GM18498 (cell line): ENCODE measurements at regions not wholly inside any gene's neighbourhood (a gene's known extent, or its start where the extent isn't known, plus 50 kb on each side); places are given as distances from the start of the nearest gene placed in this dataset.

Source experiments
- ATAC-seq: cut with Tn5 transposase; IDR thresholded peaks from one replicate; pipeline ENCODE4 v1.9.1; 2021; ENCODE audit warnings: mild to moderate bottlenecking, moderate library complexity; ENCODE audit not compliant: unreplicated experiment

GRCh38 chr11:116601814-116602636 is 170.8 kb downstream of the BUD13 start:
- no peak for ATAC-seq

GRCh38 chr11:116600930-116601329 is 171.9 kb downstream of the BUD13 start:
- no peak for ATAC-seq

DNA sequence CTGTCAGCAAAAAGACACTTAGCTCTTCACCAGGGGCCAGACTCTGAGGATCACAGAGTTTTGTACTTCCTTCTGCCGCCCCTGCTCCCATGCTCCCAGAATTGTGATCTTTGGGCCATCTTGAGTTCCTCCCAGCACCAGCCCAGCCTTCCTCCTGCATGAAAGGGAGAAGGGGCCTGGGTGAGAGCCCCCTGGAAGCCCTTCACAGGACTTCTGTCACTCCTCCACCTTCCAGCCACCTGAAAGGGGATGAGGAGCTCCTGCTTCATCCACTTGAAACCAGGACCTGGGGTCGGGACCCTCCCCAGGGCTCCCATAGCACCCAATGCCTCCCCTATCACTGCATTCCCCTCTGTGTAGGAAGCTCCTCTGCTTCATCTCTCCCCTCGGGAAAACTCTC is 174.2 kb downstream of the BUD13 start:
- ATAC-seq, result no peak

- no peak for ATAC-seq
Measured at GRCh38 chr11:116598036-116598435, 174.8 kb downstream of the BUD13 start.

DNA sequence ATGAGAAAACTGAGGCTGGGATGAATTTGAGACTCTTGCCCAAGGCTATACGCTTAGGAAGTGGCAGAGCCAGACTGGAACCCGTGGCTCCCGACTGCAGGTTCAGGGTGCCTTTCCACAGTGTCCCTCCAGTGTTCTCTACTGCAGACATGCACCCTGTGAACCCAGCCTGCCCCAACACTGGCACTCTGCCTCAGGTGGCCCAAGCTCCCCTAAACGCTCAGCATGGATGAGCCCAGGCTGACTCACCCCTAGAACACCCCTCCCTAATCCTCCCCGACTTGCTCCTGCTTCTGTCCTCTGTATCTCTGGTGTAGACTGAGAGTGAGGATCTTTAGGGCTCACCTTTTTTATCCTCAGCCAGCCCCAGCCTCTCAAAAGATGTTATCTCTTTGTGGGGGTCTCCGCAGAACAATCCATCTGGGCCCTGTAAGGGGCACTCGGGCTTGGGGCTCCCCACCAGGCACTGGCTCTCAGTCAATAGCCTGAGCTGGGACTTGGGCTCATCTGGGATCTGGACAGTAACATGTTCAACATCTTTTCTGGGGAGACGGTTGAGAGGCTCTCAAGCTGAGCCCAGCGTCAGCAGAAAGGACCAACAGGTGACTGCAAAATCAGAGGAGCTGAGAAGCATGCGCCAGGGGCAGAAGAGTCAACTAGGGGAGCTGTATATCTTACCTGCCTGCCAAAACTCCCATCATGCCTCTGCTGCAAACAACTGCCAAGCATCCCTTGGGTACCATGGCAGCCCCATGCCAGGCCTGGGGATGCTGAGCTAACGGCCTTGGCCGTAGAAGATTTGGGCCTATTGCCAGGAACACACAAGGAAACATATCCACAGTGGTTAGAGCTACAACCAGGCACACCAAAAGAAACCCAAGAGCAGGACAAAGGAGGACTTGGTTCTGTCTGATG is 176.2 kb downstream of the BUD13 start:
- no peak for ATAC-seq

- no peak for ATAC-seq
Measured at GRCh38 chr11:116595305-116595880, 177.4 kb downstream of the BUD13 start.

GRCh38 chr11:116590844-116591570 is 181.8 kb downstream of the BUD13 start:
- no peak for ATAC-seq

DNA sequence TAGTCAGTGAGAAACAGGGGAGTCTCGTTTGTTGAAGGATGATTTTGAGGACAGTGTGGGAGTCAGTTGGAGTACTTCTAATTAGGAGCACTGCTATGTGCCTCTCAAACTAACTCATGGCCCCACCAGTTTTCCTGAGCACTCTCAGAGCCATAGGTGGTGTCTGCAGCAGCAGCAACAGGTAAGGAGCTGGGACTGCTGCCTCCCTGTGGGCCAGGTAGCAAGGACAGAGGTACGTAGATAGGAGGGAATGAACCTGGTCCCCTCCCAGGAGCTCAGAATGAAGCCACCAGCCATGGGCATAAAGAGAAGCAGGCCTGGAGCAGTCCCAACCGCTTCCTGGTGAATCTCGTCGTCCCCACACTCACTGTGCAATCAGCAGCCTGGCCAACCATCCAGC is 183.4 kb downstream of the BUD13 start:
- no peak for ATAC-seq

GRCh38 chr11:116586392-116586791 is 186.4 kb downstream of the BUD13 start:
- no peak for ATAC-seq

DNA sequence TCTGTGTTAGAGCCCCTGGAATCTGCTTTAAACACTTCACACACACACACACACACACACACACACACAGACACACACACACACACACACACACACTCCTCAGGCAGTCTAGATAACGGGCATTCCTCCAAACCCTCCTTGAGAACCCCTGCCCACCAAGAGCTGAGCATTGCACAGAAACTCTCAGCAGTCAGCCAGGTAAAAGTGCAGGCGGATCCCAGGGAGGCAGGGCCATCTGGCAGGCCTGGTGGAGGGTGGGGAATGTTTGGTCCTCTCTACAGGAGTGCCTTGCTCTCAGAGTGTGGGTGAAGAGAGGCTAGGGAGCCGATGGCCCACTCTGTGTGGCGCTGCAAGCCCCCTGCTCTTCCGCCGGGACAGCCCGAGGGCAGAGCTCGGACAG is 190.2 kb downstream of the BUD13 start:
- ATAC-seq, result no peak

DNA sequence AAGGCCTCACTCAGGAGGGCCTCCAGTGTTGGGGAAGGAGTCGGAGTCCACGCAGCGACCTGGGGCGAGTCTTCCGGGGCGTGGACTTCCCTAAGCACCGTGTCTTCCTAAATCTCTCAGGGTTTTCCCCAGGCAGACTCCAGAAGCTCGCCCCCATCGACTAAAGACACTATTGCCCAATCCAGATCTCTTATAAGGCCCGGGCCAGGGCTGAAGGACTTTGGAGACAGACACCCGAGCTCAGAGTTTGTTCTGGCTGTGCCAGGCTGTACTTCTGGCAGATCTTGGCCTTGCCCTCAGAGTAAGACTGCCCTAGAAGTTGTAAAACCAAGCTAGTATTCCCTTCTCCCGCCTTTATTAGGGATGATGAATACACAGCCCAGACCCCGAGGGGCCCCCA is 191.4 kb downstream of the BUD13 start:
- no peak for ATAC-seq

DNA sequence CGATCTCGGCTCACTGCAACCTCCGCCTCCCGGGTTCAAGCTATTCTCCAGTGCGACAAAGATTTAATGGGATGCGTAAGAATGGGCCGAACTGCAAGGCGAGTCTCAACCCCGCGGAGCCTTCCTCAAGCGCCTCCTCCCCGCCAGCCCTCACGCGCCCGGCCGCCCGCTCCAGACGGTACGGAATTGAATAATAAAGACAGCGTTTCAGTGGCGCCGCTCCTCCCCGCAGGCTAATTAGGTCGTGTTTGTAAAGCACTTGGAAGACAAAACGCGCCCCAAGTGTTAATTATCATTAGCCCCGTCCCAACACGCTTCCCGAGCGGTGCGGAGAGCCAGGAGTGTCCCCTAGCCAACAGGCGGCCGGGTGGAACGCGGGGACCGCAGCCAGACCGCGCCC is 192.0 kb downstream of the BUD13 start:
- no peak for ATAC-seq

DNA sequence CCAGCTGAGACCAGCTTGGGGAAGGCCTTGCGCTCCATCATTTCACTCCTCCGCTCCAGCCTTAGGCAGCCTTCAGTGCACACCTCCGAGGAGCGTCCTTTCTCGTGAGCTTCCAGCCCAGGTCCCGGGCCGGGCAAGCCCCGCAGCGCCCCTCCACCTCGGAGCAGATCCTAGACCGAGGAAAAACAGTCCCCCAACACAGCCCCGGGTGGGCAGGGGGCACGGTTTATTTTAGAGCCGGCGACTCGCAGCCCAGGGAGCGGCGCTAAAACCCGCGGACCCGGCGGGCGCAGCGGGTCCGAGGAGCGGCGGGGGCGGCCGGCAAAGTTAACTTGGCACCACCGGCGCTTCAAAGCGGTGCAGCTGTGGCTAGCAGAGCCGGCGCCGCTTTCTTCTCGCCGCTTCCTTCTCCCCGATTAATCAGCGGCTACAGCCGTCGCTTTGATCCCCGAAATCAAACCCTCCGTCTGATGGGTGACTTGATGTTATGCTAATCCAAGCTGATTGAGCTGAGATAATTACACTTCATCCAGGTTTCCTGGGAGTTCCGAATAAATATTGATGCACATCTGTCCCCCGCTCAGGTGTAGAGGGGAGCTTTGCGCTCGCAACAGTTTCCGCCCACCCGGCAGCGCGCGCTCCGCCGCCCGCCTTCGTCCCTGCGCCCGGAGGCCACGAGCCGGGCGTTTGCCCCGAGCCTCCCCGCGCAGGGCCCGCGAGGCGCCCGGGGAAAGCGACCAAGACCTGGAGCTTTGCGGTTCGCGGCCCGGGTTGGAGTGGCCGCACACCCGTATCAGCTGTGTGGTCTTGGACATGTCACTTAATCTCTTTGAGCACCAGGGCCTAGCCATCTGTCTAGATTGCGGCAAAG is 192.7 kb downstream of the BUD13 start:
- no peak for ATAC-seq

- ATAC-seq, result no peak
Measured at GRCh38 chr11:116579031-116579653, 193.6 kb downstream of the BUD13 start.

DNA sequence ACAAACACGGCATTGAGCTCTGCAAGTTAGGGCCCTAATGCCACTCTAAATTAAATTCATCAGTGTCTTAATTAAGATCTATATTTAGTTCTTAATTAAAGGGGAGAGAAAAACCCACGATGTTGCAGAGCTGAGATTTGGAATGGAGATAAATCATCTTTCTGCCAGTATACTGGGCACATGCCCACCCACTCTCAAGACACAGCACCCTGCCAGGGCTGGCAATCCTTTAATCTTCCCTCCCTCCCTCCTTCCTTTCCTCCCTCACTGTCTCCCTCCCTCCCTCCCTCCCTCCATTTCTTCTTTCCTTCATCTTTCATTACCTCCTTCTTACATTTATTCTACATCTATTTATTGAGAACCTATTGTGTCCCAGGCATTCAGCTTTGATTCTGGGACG is 194.8 kb downstream of the BUD13 start:
- ATAC-seq, result no peak

GRCh38 chr11:116577273-116577672 is 195.5 kb downstream of the BUD13 start:
- ATAC-seq, result no peak

- no peak for ATAC-seq
Measured at GRCh38 chr11:116576526-116576925, 196.3 kb downstream of the BUD13 start.

DNA sequence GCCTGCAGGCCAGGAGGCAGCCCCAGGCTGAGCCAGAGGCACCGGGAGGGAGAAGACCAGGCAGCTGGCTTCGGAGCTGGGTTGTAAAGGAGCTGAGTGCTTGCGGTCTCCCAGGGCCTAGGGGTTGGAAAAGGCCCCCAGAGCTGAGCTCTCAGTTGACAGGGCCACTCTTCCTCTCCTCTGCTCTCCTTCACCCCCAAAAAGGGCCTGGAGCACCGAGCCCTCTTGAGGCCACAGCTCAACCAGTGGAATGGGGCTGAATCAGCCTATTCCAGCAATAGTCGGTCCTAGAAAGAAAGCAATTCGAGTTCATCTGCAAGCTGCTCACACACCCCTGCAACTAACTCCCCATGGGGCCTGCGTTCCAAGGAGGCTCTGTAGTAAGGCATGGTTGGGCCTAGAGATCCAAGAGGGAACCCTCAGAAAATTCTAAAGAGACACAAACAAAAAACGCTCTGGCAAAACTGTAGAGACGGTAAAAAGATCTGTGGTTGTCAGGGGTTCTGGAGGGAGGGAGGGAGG is 205.0 kb downstream of the BUD13 start:
- no peak for ATAC-seq

- ATAC-seq, result no peak
Measured at GRCh38 chr11:116563712-116564047, 209.1 kb downstream of the BUD13 start.
